BLaER1 treated with 17β-estradiol and CSF1 and Interleukin-3, amounts not matched to agents 10 nM and 100 nM (cell line): ENCODE measurements at regions not wholly inside any gene's neighbourhood (a gene's known extent, or its start where the extent isn't known, plus 50 kb on each side); places are given as distances from the start of the nearest gene placed in this dataset.

Experiments used
- H3K27ac ChIP-seq, 11 experiments: shearing (Covaris generic); formaldehyde crosslinking; 2 replicates each; pipeline ENCODE4 v1.8.1; 2022
- H3K27me3 ChIP-seq, 11 experiments: shearing (Covaris generic); formaldehyde crosslinking; 2 replicates each; pipeline ENCODE4 v1.8.1; 2022
- H3K36me3 ChIP-seq, 11 experiments: shearing (Covaris generic); formaldehyde crosslinking; 2 replicates each; pipeline ENCODE4 v1.8.1; 2022
- H3K4me1 ChIP-seq, 10 experiments: shearing (Covaris generic); formaldehyde crosslinking; 2 replicates each; pipeline ENCODE4 v1.8.1; 2022
- H3K4me2 ChIP-seq, 11 experiments: shearing (Covaris generic); formaldehyde crosslinking; 2 replicates each; pipeline ENCODE4 v1.8.1; 2022
- H3K4me3 ChIP-seq, 10 experiments: shearing (Covaris generic); formaldehyde crosslinking; 2 replicates each; pipeline ENCODE4 v1.8.1; 2022
- H3K9ac ChIP-seq, 11 experiments: shearing (Covaris generic); formaldehyde crosslinking; 2 replicates each; pipeline ENCODE4 v1.8.1; 2022
- H3K9me3 ChIP-seq, 11 experiments: shearing (Covaris generic); formaldehyde crosslinking; replicated peaks in 1 of 11; 2 replicates each; pipeline ENCODE4 v1.8.1; 2022
- H4K20me1 ChIP-seq, 11 experiments: shearing (Covaris generic); formaldehyde crosslinking; 2 replicates each; pipeline ENCODE4 v1.8.1; 2022
- Cebpa-rat ChIP-seq, 11 experiments: shearing (Covaris generic); IDR thresholded peaks; 2 replicates each; pipeline ENCODE4 v1.8.1; 2022

- no peak overlapping the region for H3K4me2 ChIP-seq
- no peak overlapping the region for H3K27ac ChIP-seq
- H3K4me1 ChIP-seq: no peaks in the 10 kb centered on the region
- no peak overlapping the region for H3K9ac ChIP-seq
- no peaks in the 10 kb centered on the region for H3K9me3 ChIP-seq
- no peak for TF ChIP-seq Cebpa-rat (IDR thresholded peaks at IDR 0.05)
- H4K20me1 ChIP-seq: no peaks in the 10 kb centered on the region
- no peaks in the 10 kb centered on the region for H3K27me3 ChIP-seq
- H3K36me3 ChIP-seq: no peaks in the 10 kb centered on the region
- no peak overlapping the region for H3K4me3 ChIP-seq
Observed at GRCh38 chr4:151459375-151459774, 50.4 kb downstream of the FHIP1A start.

DNA sequence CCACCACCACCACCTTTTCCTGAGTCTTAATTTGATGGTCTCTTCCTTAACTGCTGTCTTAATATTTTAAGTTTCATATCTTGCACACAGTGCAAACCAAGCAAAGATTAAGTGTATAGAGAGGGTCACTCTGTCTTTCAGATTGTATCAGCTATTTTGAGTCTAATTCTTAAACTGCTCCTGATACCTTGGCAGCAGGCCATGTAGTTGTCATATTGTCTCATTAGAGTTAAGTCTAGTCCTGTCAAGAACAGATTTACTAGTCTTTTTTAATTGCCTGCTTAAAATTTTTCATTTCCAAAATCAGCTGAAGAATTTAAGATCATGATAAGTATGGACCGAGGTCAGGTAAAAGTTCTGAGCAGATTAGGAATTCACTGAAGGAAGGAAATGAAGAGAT, 51.5 kb downstream of the FHIP1A start:
- no peak overlapping the region for H3K9ac ChIP-seq
- H3K4me3 ChIP-seq: no peak overlapping the region
- no peaks in the 10 kb centered on the region for H3K27me3 ChIP-seq
- H3K4me2 ChIP-seq: no peak overlapping the region
- no peak for TF ChIP-seq Cebpa-rat (IDR thresholded peaks at IDR 0.05)
- H4K20me1 ChIP-seq: no peaks in the 10 kb centered on the region
- H3K36me3 ChIP-seq: no peaks in the 10 kb centered on the region
- H3K4me1 ChIP-seq: no peaks in the 10 kb centered on the region
- H3K27ac ChIP-seq: no peak overlapping the region
- no peaks in the 10 kb centered on the region for H3K9me3 ChIP-seq

- Histone ChIP-seq H3K4me3 (no peak overlapping the region), H3K27ac (no peak overlapping the region), H3K4me2 (no peak overlapping the region), H3K9ac (no peak overlapping the region), H3K4me1 (no peaks in the 10 kb centered on the region), H3K27me3 (no peaks in the 10 kb centered on the region), H3K9me3 (no peaks in the 10 kb centered on the region), H3K36me3 (no peaks in the 10 kb centered on the region), H4K20me1 (no peaks in the 10 kb centered on the region)
- no peak for TF ChIP-seq Cebpa-rat (IDR thresholded peaks at IDR 0.05)
Observed at GRCh38 chr4:151462554-151462953, 53.6 kb downstream of the FHIP1A start.

GRCh38 chr4:151468715-151469696, 60.0 kb downstream of the FHIP1A start:
- Histone ChIP-seq H3K4me1 (no peaks in the 10 kb centered on the region), H3K27ac (no peak overlapping the region), H3K4me3 (no peak overlapping the region), H3K27me3 (no peaks in the 10 kb centered on the region), H4K20me1 (no peaks in the 10 kb centered on the region), H3K36me3 (no peaks in the 10 kb centered on the region), H3K4me2 (no peak overlapping the region), H3K9me3 (no peaks in the 10 kb centered on the region), H3K9ac (no peak overlapping the region)
- TF ChIP-seq Cebpa-rat (IDR thresholded peaks at IDR 0.05): no peak

DNA sequence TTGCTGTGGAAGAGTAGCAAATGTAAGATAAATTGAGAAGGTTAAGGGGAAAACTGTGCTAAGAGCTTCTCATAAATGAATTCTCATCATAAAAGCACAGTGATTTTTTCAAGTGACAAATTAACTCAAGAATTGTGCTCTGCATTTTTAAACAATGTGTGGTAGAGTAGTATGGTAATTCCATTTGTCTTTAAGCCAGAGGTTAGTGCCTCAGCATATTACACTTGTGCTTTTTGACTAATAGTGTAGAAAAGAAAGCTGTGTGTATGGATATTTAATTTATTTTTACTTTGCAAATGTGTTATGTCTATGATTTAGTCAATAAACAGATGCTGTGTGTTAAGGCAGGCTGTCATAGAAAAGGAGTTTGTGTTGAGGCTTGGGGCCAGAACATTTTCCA, 61.0 kb downstream of the FHIP1A start:
- Histone ChIP-seq H3K4me2 (no peak overlapping the region), H3K27me3 (no peaks in the 10 kb centered on the region), H3K4me3 (no peak overlapping the region), H3K36me3 (no peaks in the 10 kb centered on the region), H3K27ac (no peak overlapping the region), H3K9ac (no peak overlapping the region), H4K20me1 (no peaks in the 10 kb centered on the region), H3K4me1 (no peaks in the 10 kb centered on the region), H3K9me3 (no peaks in the 10 kb centered on the region)
- no peak for TF ChIP-seq Cebpa-rat (IDR thresholded peaks at IDR 0.05)

DNA sequence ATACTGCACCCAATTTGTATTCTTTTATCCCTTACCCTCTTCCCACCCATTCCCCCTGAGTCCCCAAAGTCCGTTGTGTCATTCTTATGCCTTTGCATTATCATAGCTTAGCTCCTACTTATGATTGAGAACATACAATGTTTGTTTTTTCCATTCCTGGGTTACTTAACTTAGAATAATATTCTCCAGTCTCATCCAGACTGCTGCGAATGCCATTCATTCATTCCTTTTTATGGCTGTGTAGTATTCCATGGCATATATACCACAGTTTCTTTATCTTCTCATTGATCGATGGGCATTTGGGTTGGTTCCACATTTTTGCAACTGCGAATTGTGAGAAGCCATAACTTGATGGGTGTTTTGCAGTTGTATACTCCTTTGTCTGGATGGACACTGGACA, 62.8 kb downstream of the FHIP1A start:
- Histone ChIP-seq H3K4me1 (no peaks in the 10 kb centered on the region), H4K20me1 (no peaks in the 10 kb centered on the region), H3K9me3 (no peaks in the 10 kb centered on the region), H3K36me3 (no peaks in the 10 kb centered on the region), H3K4me3 (no peak overlapping the region), H3K4me2 (no peak overlapping the region), H3K27ac (no peak overlapping the region), H3K27me3 (no peaks in the 10 kb centered on the region), H3K9ac (no peak overlapping the region)
- TF ChIP-seq Cebpa-rat (IDR thresholded peaks at IDR 0.05): no peak

DNA sequence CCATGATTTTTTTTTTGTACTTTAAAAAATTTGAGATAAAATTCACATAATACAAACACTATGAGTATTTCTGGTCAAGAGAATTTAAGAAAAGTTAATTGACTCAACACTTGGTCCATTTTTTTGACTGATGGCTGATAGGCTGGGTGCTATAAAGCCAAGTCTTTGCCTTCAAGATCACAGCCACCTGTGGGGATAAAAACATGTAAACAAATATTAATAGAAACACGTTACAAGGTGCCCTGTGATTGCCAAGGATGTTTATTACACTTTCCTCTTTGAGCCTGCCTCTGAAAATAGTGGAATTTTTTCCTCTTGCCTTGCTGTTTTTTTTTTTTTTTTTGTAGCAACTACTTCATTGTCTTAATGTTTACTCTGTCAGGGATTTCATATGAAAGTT, 63.3 kb downstream of the FHIP1A start:
- Histone ChIP-seq H3K4me3 (no peak overlapping the region), H3K9ac (no peak overlapping the region), H4K20me1 (no peaks in the 10 kb centered on the region), H3K4me2 (no peak overlapping the region), H3K9me3 (no peaks in the 10 kb centered on the region), H3K27me3 (no peaks in the 10 kb centered on the region), H3K27ac (no peak overlapping the region), H3K36me3 (no peaks in the 10 kb centered on the region), H3K4me1 (no peaks in the 10 kb centered on the region)
- TF ChIP-seq Cebpa-rat (IDR thresholded peaks at IDR 0.05): no peak

DNA sequence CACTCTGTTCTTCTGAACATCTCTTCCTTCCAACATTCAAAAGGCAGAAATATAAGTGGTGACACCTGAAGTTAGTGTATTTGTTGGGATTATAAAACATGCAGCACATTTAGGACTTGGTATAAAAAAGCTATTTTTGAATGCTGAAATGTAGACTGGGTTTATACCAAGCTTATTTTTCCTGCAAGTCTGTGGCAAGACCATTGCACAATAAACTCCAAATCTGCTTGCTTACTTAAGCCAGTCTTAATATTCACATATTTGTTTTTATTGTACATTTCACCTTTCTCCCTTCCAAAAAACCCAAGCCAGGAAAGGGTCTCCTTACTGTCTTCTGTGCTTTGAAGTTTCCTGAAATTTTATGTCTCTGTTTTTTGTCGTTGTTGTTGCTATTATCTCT, 63.7 kb downstream of the FHIP1A start:
- Histone ChIP-seq H3K36me3 (no peaks in the 10 kb centered on the region), H3K4me2 (no peak overlapping the region), H3K4me1 (no peaks in the 10 kb centered on the region)

GRCh38 chr4:151473521-151474097, 64.6 kb downstream of the FHIP1A start:
- TF ChIP-seq Cebpa-rat (IDR thresholded peaks at IDR 0.05): no peak
- no peaks in the 10 kb centered on the region for H3K9me3 ChIP-seq
- H3K4me2 ChIP-seq: no peak overlapping the region
- H4K20me1 ChIP-seq: no peaks in the 10 kb centered on the region
- H3K9ac ChIP-seq: no peak overlapping the region
- H3K27me3 ChIP-seq: no peaks in the 10 kb centered on the region
- H3K4me1 ChIP-seq: no peaks in the 10 kb centered on the region
- no peak overlapping the region for H3K27ac ChIP-seq
- H3K4me3 ChIP-seq: no peak overlapping the region
- no peaks in the 10 kb centered on the region for H3K36me3 ChIP-seq

More for the DNA sequence above, 63.7 kb downstream of the FHIP1A start:
- no peaks in the 10 kb centered on the region for H3K9me3 ChIP-seq
- H3K27me3 ChIP-seq: no peaks in the 10 kb centered on the region
- TF ChIP-seq Cebpa-rat (IDR thresholded peaks at IDR 0.05): no peak
- no peak overlapping the region for H3K27ac ChIP-seq
- H4K20me1 ChIP-seq: no peaks in the 10 kb centered on the region
- no peak overlapping the region for H3K9ac ChIP-seq
- no peak overlapping the region for H3K4me3 ChIP-seq
